ENCODE measurements at regions not wholly inside any gene's neighbourhood (a gene's known extent, or its start where the extent isn't known, plus 50 kb on each side); places are given as distances from the start of the nearest gene placed in this dataset.

DNA sequence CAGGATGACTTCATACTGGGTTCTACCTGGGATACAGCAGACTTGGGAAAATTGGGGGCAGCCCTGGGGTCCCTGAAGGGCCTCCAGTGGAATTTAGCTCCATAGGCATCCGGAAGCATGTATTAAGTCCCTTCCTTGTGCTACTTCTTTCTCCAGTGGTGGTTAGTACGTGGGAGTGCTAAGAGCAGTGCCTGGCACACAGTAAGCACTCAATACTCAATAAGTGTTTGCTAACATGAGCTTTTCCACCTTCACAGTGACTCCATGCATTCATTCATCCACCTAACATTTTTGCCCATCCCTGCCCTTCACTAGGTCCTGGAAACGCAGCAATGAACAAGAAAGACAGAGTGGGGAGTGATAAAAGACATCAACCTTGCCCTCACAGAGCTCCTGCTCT is 120.5 kb downstream of the MN1 start:
- DNase-seq (ENCODE audit: low read depth in 1 of 2, low spot score in 1 of 2): no peak

DNA sequence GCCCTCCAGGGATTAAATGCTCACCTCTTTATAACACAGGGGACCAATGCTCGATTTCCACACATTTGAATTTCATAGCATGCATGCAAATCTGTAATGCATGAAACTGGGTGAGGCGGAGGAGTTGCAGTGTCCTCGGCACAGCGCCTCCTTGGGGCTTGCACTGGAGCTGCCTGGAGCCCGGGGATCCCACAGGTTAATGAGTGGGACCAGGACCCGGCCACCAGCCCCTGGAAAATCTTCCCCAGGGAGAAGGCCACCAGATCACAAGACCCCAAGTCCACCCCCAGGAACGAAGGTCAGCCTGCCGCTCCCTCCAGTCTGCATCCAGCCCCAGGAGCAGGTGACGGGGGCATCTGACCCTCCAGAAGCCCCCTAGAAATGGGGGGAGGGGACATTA is 119.1 kb downstream of the MN1 start:
- no peak for DNase-seq (ENCODE audit: low read depth in 1 of 2, low spot score in 1 of 2)

DNA sequence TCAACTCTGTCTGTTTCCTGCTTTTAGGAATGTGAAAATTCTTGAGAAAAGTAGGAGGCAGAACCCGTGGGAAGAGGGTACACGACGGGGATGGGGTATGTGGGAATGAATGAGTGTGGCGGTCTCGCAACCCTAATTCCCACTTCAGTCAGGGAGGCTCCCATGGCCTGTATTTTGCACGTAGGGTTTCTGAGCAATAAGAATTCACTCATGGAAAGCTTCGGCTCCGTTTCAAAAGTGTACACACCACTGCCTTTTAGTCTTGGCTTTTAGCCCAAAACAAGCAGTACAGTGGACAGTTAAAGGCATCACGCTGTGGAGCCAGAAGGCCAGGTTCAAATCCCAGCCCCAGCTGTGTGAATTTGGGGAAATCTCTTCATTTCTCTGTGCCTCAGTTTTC is 116.7 kb downstream of the MN1 start:
- no peak for DNase-seq (ENCODE audit: low read depth in 1 of 2, low spot score in 1 of 2)

DNA sequence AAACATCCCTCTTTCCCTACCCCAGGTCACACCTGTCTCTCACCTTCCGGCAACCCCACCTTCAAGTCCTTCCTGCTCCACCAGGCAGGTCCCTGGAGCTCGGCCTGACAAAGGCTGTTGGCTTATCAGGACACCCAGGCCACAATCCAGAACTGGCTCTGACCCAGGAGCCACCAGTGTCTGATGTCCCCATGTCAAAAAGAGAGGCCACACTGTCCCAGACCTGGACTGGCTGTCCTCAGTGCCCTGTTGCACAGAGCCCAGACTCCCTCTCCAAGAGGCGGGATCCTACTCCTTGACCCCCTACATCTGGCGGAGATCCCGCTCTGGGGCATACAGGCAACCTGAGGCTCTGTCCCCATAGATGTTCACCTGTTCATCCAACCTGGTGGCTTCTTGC is 116.0 kb downstream of the MN1 start:
- no peak for DNase-seq (ENCODE audit: low read depth in 1 of 2, low spot score in 1 of 2)

DNA sequence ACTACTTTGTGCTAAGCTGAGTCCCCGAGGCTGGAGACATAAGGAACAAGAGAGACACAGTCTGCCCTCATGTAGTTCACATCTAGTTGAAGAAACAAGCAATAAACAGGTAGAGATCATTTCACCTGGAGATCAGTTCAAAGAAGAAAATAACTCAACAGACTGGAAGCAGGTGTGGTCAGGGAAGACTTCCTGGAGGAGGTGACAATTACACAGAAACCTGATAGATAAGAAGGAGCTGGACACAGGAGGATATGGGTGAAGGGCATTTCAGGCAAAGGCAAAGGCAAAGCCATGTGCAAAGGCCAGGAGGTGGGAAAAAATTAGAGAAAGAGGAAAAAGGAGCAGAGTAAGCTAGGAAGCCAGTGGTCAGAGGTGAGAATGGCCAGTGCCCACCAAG is 115.6 kb downstream of the MN1 start:
- no peak for DNase-seq (ENCODE audit: low read depth in 1 of 2, low spot score in 1 of 2)

DNA sequence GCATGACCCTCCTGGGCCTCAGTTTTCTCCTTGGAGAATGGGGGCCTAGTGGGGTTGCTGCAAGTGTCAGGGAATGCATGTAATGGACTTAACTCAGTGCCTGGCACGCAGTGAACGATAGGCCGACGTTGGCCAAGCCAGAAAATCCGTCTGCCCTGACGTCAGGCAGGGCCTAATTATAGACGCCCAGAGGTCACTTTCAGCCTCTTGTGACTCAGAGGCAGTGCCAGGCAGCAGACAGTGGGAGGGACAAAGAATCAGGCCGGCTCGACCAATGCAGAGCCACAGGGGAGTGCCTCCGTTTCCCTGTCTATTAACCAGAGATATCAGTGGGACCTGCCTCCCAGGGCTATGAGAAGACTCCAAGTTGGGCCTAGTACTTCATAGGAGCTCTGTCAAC is 115.0 kb downstream of the MN1 start:
- no peak for DNase-seq (ENCODE audit: low read depth in 1 of 2, low spot score in 1 of 2)

DNA sequence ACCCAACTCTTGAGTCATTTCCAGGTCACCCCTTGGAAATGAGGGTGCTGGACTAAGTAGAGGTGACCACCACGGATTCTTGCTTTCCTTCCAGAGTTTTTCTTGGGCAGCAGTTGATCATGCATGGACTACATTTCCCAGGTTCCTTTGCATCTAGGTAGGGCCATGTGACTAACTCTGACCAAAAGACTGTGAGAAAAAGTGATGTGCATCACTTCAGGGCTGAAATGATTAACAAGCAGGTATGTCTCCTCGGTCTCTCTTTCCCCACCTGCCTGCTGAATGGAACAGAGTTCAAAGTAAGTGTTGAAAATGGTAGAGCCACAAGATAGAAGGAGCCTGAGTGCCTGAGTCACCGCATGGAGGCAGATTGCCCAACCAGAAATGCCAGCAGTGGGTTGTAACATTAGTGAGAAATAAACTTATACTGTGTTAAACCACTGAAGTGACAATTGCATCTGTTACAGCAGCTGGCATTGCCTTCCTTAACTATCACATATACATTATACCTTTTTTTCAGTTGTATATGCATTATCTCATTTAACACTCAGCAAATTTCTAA is 113.5 kb downstream of the MN1 start:
- DNase-seq (ENCODE audit: low read depth in 1 of 2, low spot score in 1 of 2): no peak

DNA sequence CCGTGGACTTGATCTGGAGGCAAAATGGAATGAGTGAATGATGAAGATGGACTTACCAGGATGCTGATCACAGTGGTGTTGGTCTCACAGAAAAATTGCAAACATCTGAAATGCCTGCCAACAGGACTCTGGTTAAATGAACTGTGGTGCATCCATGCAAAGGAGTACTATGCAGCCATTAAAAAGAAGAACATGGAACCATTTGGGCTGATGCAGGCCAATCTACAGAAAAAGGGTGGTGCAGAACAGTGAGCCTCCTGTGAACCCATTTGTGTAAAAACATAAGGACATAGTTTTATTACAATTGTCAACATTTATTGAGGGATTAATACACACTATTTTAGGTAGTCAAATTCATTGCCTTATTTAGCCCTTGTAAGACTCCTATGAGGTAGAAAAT is 111.9 kb downstream of the MN1 start:
- no peak for DNase-seq (ENCODE audit: low read depth in 1 of 2, low spot score in 1 of 2)

DNA sequence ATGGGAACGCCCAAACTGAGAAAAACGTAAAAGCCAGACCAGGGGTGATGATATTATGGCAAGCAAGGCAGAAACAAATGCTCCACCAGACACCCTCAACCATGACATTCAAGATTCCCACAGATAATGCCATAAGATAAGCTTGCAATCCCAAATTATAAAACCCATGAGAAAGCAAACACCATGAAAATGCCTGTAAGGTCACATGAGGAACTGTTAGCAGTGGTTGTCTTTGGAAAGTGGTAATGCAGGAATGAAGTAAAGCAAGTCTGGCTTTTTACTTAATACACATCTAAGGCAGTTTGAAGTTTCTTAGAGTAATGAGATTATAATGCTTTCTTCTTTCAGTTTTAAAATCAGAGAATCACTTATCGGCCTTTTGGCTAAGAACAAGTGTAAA is 111.0 kb downstream of the MN1 start:
- no peak for DNase-seq (ENCODE audit: low read depth in 1 of 2, low spot score in 1 of 2)

DNA sequence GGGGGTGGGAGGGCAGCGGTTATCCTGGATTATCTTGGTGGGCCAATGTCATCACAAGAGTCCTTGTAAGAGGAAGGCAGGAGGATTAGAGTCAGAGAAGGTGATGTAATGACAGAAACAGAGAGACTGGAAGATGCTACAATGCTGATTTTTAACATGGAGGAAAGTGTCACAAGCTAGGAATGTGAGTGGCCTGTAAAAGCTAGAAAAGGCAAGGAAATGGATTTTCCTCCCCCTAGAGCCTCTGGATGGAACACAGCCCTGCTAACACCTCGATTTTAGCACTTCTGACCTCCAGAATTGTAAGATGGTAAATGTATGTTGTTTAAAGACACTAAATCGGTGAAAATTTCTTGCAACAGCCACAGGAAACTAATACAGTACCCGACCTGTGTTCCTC is 109.3 kb downstream of the MN1 start:
- no peak for DNase-seq (ENCODE audit: low read depth in 1 of 2, low spot score in 1 of 2)

DNA sequence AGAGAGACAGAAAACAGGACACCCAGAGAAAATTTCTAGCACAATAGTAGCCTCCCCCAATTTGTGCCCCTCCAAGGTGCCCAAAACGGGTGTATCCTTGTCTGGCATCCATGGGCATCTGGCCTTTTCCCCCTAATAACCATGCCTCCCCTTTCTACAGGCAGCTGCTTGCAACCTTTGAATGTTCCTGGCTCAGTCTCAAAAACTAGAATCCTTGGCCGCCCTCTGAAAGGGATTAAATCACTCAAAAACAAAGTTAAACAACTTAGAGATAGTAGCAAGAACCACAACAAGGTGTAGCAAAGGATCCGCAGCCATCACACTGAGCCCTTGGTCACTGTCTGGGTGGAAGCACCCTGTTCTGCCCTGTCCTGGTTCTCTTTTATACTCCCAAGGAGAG is 105.6 kb downstream of the MN1 start:
- DNase-seq (ENCODE audit: low read depth in 1 of 2, low spot score in 1 of 2): no peak

DNA sequence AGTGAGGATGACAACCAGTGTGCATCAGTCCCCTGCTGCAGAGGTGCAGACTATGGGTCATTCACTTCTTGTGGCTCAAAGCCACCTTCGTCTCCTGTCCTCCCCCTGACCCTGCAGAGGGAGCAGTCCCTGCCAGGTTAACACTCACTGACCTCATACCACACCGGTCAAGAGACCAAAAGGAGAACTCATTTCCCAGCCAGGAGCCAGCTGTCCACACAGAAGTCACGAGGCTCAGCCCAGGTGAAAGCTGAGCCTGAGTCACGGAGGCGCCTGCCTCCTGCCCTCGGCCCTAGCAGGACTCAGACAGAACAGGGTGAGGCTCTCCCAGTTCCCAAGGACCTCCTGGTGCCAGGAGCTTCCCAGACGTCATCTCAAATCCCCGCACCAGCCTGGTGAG is 103.7 kb downstream of the MN1 start:
- no peak for DNase-seq (ENCODE audit: low read depth in 1 of 2, low spot score in 1 of 2)

Data from stimulated activated CD4-positive, alpha-beta T cell treated with anti-CD3 and anti-CD28 coated beads, Interleukin-15, amount 100 ng/mL, for 1 hour (primary cell).